Activated CD4-positive, alpha-beta T cell treated with anti-CD3 and anti-CD28 coated beads, Interleukin-2, amount 50 U/mL, for 48 hours (primary cell): ENCODE measurements at regions not wholly inside any gene's neighbourhood (a gene's known extent, or its start where the extent isn't known, plus 50 kb on each side); places are given as distances from the start of the nearest gene placed in this dataset.

Experiments
- DNase-seq, 2 experiments: peaks; one replicate each; pipeline ENCODE4 v3.0.0-alpha.2; 2020

DNA sequence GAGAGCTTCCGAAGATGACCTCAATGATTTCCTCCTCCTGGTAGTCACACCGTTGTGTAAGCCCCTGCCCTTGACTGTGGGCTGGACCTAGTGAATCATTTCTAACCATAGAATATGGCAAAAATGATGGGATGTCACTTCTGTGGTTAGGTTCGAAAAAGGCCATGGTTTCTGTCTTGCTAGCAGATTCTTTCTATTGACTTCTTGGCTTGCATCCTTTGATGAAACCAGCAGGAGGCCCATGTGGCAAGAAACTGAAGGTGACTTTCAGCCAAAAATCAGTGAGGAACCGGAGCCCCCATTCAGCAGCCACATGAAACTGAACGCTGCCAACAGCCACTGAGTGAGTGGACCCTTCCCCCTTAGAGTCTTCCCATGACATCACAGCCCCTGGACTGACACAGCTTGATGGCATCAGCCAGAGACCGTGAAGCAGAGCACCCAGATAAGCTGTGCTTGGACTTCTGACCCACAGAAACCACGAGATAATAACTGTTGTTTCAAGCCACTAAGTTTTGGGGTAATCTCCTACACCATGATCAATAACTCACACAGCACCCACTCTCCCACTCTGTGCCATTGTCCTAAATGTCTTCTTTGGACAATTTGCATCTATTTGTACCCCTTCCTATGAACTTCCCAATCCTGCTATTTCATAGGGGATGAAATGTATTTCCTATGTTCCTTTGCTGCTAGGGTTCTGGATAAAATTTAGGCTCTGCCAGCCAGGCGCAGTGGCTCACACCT is 148.0 kb upstream of the STX18 start:
- DNase-seq = peak; percentile 10 to 15

DNA sequence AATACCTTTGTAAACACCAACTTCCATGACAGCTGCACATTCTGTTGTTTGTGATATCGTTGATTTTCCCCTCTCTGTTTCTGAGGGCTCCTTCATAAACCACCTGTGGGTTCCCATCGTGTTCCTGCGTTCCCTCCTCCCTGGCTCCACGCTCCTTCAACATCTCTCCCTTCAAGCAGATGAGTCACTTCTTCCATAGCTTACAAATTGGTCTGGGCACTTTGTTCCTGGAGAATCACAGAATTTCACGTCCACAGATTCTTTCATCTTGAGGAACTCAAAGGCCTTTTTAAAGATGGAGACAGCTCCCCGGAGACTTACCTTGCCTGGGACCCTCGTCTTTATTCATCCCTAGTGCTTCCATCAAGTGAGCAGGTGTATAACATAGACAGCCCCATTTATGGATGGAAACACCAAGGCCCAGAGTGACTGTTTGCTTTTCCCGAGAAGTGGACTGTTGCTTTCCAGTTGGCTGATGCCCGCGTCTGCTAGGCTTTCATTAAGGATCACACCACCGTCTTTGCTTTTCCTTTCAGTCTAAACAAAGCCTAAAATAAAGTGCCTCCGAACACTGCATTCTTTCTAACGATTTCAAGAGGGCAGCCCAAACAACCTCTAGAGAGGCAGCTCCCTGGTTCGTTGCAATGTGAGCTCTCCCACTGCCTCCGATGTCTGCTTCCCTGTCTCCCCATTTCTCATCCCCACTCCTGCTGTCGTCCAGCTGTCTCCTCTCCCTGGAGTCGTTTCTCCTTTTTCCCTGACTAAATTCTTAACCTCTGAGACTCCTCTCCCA is 146.3 kb upstream of the STX18 start:
- no peak for DNase-seq

DNA sequence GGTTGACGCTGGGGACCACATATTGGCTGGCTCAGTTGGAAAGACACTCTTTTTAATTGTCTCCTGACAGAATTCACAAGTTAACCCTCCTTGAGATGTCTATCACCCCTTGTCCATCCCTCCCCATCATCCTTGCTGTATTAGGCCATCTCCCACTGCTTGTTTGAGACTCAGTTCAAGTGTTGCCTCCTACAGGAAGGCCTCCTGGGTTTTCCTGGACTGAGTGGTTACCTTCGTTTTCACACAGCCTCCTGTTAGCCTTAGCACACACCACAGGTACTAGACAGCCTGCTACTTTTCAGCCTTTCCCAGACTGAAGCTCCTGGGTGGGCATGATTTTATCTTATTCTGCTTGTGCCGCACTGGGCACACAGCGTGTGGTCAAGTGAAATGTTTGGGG is 145.3 kb upstream of the STX18 start:
- DNase-seq = no peak

DNA sequence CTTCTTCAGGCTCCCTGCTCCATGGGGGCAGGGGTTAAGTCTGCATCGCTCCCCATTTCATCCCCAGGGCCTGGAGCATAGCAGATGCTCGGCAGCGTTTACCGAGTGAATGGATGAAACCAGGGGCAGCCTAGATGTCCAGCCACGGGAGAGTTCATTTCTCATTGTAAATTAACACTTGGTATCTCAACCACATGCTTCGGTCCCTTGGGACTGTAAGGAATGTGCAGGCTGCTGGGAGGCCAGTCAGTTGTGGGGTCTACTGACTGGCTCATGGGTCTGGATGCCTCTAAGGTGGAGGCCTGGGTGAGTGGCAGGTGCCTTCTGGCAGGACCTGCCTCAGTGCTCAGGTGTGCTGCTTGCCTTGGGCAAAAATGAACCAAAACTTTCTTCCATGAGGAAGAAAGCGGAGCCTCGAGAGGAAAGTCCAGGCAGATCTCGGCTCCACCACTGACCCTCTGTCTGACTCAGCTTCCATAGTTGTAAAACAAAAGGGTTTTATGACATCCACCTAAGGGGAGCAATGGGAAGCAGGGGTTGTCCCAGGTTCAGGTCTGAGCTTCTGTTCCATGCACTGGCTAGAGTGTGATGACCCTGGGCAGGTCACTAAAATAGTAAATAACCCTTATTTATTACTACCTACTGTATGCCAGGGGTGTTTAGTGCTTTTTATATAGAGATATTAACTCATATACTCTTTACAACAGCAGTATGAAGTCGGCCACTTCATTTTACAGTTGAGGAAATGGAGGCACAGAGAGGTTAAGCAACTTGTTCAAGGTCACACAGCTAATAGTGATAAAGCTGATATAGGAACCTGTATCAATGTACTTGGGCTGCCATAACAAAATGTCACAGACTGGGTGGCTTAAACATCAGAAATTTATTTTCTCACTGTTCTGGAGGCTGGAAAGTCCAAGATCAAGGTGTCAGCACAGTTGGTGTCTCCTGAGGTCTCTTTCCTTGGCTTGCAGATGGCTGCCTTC is 144.3 kb upstream of the STX18 start:
- DNase-seq = no peak

DNA sequence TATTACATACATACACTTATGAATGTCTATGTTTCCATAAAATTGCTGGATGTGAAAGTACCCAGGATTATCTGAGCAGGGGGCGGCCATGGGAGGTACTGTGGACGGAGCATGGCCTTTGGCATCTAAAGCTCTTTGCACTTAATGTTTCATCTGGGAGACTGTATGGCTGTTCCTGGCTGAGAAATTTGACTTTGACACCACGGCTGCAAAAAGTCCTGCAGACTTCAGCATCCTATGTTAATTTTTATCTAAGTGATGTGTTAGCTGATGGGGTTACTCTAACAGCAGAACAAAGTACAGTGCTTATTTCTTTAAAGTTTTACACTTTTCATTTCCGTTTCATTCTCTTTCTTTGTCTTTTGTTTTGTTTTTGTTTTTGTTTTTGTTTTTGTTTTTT is 139.8 kb upstream of the STX18 start:
- DNase-seq = no peak

DNA sequence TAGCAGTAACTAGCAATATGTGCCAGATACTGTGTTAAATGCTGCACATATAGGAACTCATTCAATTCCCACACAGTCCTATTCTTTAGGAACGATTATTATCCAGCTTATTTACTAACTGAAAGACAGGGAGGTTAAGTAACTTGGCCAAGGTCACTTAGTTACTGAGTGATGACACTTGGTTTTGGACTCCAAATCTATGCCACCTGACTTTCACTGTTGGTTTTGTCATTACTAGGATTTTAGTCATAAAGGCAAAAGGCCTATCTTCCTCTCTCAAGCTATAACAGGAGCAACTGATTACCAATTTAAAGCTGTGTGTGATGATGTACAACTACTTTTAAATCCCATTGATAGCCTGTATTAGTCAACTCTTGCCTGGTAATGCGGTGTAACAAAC is 138.9 kb upstream of the STX18 start:
- DNase-seq = no peak

DNA sequence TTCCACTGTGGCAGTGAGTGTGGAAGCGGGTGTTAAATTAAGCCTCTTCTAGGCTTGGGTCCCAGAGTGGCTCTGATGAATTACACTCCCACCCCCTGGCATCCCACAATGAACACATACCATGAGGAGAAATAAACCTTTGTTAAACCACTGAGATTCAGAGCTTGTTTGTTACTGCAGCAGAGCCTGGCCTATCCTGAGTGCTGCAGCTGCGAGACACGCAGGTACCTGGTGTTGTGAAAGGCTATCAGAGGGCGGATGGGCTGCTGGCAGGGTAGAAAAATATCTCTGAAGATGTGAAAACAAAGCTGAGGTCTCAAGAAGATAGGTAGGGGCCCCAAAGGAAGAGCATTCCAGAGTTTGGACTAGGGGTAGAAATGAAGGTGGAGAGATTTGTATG is 138.4 kb upstream of the STX18 start:
- DNase-seq = no peak

DNA sequence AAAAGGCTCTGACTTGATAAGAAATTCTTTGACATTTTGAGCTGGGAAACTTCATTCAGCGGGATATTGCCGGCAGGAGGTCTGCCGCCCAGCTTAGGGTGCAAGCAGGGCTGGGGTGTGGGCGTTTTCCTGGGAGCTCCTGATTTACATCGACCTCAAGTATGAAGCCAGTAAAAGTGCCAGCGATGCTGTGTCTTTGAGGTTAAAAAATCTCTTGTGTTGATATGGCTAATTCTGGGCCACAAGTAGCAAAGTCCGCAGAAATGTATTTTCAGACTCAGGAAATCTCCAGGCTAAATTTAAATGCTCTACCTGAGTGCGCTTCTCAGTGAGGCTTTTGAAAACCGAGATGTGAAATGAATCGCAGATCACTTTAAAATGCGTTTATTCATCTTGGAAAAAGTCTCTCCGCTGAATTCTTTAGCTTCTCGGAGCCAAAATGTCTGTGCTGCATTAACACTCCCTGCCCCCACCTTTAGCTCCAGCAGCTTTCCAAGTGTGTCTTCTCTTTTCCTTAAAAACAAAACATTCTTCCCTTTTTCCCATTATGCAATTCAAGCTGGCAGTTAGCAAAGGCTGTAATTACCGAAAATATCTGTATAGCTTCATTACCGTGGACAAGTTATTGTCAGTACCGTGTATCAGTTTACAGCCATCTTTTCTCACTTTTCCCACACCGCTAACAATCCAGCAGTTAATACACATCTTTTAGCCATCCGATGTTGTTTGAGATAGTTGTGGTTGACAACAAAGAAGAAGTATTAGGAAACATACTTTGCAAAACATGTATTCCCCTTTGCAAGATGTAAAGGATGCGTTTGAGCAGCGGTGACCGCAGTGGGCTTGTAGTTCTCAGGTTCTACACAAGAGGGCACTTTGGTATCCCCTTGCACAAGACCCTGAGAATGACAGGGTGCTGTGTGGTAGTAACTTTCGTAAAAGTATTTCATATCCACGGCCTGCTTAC is 136.0 kb upstream of the STX18 start:
- no peak for DNase-seq

DNA sequence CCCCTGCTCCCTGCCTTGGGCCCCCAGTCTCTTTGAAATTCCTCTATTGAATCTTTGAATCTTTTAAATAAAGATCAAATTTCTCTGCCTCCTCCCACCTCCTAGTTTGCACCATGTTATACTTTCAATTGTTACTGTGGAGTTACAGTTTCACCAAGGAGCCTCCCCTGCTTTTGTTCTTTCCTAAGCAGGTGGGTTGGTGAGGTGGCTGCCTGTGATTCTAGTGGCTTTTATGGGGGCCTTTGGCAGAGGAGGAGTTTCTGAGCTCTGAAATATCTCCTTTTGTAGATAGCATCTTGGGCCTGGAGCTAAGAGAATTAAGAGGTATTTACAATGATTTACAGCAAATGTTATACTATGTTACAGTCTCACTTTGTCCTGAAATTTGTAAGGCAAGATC is 133.8 kb upstream of the STX18 start:
- no peak for DNase-seq

DNA sequence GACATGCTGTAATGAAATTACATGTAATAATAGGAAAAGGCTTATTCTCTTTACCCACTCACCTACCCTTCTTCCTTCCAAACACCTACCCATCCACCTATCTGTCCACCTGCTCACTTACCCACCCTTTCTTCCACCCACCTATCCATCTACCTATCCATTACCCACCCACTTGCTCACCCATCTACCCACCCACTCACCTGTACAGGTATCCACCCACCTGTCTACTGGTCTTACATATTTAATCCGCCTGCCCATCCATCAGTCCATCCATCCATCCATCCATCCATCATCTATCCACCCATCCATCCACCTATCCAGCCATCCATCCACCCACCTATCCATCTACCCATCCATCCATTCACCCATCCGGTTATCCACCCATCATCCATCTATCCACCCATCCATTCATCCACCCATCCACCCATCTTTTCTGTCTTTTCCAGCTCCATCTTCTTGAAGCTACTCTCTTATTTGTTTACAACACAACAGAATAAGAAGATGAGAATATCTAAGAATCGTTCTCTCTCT is 133.3 kb upstream of the STX18 start:
- DNase-seq = no peak

DNA sequence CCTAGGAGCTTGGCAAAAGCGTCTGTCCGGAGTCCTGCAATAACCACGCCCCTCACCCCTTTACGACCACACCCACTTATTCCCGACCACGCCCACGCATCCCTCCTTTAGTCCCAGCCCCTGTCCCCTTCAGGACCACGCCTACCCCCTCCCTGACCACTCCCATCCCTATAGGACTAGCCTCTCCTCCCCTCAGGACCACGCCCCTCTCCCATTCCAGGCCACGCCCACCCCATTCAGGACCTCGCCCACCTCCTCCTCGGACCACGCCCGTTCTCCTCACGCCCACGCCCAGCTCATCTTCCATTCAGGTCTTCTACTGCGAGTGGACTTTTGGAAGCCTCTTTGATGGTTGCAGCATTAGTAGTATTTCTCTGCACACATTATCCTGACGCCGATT is 131.2 kb upstream of the STX18 start:
- no peak for DNase-seq

DNA sequence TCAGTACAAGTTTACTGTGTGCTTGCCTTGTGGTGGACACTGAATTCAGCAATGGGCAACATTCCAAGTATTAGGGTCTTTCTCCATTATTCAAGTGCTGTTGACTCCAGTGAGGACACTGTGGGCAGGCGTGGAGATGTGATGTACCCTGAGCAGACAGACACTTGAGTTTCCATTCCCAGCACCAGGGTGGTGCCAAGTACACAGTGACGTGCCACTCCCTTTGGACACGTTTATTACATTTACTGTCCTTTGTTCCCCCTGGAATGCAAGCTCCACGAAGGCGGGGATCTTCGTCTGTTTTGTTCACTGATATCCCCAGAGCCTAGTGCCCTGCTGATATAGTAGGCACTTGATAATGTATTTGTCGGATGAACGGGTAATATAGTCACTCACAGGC is 130.6 kb upstream of the STX18 start:
- DNase-seq = no peak

DNA sequence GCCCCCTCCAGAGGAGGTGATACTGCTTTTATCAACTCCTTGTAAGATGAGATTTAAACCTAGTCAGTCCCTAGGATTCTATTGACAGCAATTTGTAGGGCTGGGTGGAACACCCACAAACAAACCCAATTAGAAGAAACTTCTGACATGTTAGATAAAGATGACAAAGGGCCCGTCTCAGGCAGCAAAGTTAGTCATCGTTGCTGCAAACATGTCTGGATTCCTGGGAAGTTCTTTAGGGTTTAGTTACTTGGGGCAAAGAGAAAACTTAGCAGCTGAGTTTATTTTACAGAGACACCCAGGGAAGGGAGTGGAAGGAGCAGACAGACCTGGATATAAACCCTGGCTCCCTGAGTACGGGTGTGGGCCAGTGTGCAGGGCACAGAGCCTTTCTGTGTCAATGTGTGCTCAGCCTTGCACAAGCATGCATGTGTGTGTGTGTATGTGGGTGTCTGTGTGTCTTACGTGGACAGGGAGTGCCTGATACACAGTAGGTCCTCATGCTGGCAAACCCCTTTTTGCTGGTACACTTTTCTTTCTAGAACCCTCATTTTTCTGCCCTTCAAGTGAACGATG is 130.0 kb upstream of the STX18 start:
- DNase-seq = no peak

DNA sequence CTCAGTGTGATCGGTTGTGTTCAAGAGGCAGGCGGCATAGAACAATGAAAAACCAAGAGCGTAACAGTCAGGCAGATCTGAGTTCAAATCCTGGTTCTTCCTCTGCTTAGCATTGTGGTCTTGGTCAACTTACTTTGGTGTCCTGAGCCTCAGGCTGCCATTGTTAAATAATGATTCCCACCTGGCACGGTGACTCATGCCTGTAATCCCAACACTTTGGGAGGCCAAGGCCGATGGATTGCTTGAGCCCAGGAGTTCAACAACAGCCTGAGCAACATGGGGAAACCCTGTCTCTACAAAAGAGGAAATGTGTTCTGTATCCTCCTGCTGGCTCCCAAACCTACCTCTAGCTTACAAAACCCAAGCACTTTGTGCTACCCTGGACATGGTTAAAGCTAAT is 129.0 kb upstream of the STX18 start:
- DNase-seq = no peak

DNA sequence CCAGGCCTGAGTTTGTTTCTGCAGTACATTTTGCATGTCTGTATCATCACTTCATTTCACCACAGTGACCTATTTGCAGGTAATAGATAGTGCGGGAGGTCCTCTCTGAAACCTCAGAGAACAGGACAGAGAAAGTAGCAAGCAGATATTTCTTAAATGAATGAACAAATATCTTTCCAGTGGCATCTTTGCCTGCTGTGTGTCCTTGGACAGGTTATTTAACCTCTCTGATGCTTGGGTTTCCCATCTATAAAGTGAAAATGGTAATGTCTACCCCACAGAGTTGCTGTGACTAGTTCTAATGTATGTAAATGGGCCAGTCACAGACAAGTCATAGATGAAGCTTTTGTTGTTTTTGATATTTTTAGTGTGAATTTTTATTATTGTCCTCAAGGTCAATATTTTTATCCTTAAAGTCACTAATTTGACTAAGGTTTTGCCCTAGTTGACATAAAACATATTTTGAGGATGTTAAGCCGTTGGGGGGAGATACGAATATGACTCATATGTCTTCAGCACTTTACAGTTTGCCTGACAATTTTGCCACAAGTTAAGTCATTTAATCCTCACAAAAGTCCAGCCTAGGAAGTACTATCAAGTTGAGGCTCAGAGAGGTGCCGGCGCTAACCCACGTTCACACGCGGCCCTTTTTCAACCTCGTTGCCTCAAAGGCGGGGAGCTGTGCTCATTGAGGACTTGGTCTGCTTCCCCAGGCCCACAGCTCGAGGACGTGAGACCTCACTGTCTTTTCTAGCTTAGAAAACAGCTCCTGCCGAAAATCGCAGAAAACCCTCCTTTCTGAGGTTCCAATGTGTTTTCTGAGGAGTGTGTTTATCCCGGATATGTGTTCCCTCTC is 126.7 kb upstream of the STX18 start:
- no peak for DNase-seq

DNA sequence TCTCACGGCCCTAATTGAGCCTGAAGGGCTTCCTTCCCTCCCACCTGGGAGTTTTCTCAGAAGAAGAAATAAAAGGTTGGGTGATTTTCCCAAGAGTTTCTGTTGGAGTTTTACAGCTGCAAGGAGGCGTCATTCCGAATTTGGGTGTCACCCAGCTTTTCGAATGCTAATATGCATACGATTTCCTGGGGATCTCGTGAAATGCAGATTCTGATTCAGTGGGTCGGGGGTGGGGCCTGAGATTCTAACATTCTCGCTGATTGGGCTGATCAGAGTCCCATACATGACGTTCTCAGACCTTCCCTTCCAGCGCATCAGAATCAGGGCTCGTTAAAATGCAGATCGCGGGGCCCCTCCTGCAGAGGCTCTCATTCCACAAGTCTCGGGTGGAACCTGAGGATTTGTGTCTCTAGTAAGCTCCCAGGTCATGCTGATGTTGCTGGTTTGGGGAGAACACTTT is 125.8 kb upstream of the STX18 start:
- DNase-seq = no peak

DNA sequence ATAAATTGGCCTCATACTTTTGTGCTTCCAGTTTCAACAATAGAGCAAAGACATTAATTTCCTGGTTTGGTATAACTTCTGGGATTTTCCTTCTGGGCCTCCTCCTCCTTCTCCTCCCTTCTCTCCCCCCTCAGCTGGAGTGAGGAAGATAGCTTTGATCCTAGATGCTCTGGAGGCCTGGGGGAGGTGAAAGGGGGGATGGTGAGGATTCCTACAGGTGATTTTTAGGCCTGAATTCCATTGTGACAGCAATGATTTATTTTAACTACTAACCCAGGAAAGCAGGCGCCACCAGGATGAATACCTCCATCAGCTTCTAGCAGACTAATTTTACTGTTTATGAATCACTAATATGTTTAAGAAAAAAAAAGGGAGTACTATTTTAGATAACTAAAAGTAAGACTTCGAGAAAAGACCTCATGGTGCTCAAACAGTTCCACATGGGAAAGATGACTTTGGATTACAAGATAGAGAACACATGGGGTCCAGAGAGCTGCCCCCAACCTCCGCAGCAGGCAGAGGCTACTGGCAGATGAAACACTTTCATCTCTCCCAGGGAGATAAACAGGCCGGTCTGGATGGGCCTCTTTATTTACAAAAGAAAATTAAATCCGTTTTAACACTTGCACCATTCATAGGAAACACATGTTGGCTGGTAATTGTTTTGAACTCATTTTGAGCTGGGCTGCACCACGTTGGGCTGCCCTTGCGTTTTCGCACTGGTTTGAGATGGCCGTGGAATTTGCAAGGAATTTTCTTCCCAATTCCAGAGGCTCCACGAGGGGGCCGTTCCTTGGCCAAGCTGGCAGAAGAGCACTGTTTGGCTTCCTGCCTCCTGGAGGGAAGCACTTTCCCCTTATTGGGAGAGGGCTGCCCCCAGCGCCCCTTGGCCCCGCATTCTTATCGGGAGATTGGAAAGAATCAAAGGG is 125.1 kb upstream of the STX18 start:
- DNase-seq = no peak

DNA sequence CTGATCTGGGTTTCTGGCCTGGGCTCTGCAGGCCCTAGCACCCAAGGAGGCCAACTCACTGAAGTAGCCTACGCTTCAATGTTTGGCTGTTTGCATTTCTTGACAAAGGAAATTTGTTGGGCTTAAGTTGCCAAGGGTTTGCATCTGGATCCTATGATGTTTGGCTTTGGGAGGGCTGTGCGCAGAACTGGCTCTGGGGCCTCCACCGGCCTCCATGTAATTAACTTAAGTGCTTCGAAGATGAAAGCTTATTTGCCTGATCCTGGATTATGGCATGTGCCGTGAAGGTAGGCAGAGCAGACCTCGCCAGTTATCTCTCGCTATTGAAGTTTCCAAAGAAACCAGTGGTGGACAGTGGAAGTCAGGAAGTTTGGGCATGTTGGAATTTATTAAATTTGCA is 124.3 kb upstream of the STX18 start:
- no peak for DNase-seq

DNA sequence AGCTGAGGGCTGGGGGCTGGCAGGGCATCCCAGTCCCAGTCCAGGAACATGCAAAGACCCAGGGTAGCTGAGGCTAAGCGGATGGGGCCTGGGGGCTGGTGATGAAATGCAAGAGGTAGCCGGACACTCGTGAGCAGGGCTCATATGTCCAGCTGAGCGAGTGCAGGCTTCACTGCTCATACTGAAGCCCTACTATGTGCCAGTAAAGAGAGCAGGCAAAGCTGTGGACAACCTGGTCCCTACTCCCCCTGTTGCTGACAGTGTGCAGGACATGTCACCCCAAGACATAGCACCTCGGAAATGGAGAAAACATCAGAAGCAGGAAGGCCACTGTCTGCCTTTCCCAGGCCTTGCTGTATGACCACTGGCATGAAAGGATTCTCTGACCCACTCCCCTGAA is 122.4 kb upstream of the STX18 start:
- no peak for DNase-seq
